Heart left ventricle (tissue), 13 donors: ENCODE measurements at regions not wholly inside any gene's neighbourhood (a gene's known extent, or its start where the extent isn't known, plus 50 kb on each side); places are given as distances from the start of the nearest gene placed in this dataset.

Experiments
- CTCF ChIP-seq, 12 donors: fragments of 200-600 bp; sonication (generic) in 4 of 12; IDR thresholded peaks; one replicate each; pipeline versions ENCODE4 v1.5.0 to v1.8.0; 2018 to 2022; ENCODE audit warnings: antibody characterized with exemption in 12 of 12, mild to moderate bottlenecking in 5 of 12
- POLR2A ChIP-seq, 2 donors: fragments of 450-650 bp; IDR thresholded peaks; one replicate each; pipeline ENCODE4 v1.6.1; 2017; ENCODE audit warnings: antibody characterized with exemption in 2 of 2, mild to moderate bottlenecking in 2 of 2, moderate library complexity in 2 of 2
- donor health status: ischemic (EF 13 %, LVEDD 7.1; RV severe dilation, severe dysfunction).
- donor health status: DM: no; HTN: yes; CAD: no.
- donor health status: DM: no; HTN: no; CAD: no.
- donor health status: ischemic (EF 25% LVEDD 6.9; RV normal size, moderate dysfunction).
- donor health status: ischemic (EF 25% LVEDD 5.7; RV mildly dilated, moderate dysfunction).
- donor health status: ischemic (EF 35%, LVEDD 5.7; RV mildly dilated, moderate dysfunction).
- donor health status: nonischemic (EF 11% LVEDD 7.7; RV severe dilation, severe dysfunction).
- donor health status: DM: yes; HTN: yes; CAD: no.
- donor health status: PGD.
- donor health status: ischemic (EF 29% LVEDD 5.4; RV normal size, mild dysfunction).
- donor health status: nonischemic (EF 23%, LVEDD 6.1; RV moderate dilation, normal function).

GRCh38 chr1:222087221-222087920 lies 345.5 kb upstream of the DUSP10 start:
- TF ChIP-seq CTCF (IDR thresholded peaks at IDR 0.05) = no peak
- TF ChIP-seq POLR2A (IDR thresholded peaks at IDR 0.05) = no peak
